Endothelial cell (in vitro differentiated cells): ENCODE measurements at regions not wholly inside any gene's neighbourhood (a gene's known extent, or its start where the extent isn't known, plus 50 kb on each side); places are given as distances from the start of the nearest gene placed in this dataset.

Experiments used
- DNase-seq: peaks from one replicate; pipeline ENCODE4 v3.0.0; 2021; ENCODE audit warnings: low spot score
- H3K27ac Mint-ChIP-seq: one replicate; pipeline ENCODE4 v1.8.0; 2021; ENCODE audit warnings: mixed read lengths, inconsistent platforms; ENCODE audit not compliant: unreplicated experiment
- H3K27me3 Mint-ChIP-seq: one replicate; pipeline ENCODE4 v1.8.0; 2021; ENCODE audit warnings: mild to moderate bottlenecking, moderate library complexity, mixed read lengths, inconsistent platforms; ENCODE audit not compliant: unreplicated experiment
- H3K36me3 Mint-ChIP-seq: one replicate; pipeline ENCODE4 v1.8.0; 2021; ENCODE audit warnings: mild to moderate bottlenecking, low read depth, mixed read lengths, inconsistent platforms; ENCODE audit not compliant: unreplicated experiment
- H3K4me1 Mint-ChIP-seq: one replicate; pipeline ENCODE4 v1.8.0; 2021; ENCODE audit warnings: mild to moderate bottlenecking, mixed read lengths, inconsistent platforms; ENCODE audit not compliant: unreplicated experiment
- H3K4me3 Mint-ChIP-seq: one replicate; pipeline ENCODE4 v1.8.0; 2021; ENCODE audit warnings: mild to moderate bottlenecking, mixed read lengths, inconsistent platforms; ENCODE audit not compliant: unreplicated experiment
- H3K9me3 Mint-ChIP-seq: one replicate; pipeline ENCODE4 v1.8.0; 2021; ENCODE audit warnings: mixed read lengths, inconsistent platforms; ENCODE audit not compliant: unreplicated experiment
- CTCF ChIP-seq: fragments of 200-600 bp; sonication (generic); IDR thresholded peaks from one replicate; pipeline ENCODE4 v1.5.0; 2021; ENCODE audit warnings: antibody characterized with exemption; ENCODE audit not compliant: unreplicated experiment

GRCh38 chr16:22623351-22623781 lies 112.7 kb downstream of the NPIPB5 start:
- H3K27me3 Mint-ChIP-seq, result no peaks in the 10 kb centered on the region
- no peak for TF ChIP-seq CTCF
- H3K36me3 Mint-ChIP-seq, result no peaks in the 10 kb centered on the region
- no peaks in the 10 kb centered on the region for H3K4me1 Mint-ChIP-seq
- no peak for DNase-seq
- no peaks in the 10 kb centered on the region for H3K9me3 Mint-ChIP-seq
- H3K4me3 Mint-ChIP-seq, result no peak overlapping the region
- H3K27ac Mint-ChIP-seq, result no peak overlapping the region

GRCh38 chr16:22624038-22624799 lies 113.5 kb downstream of the NPIPB5 start:
- Mint-ChIP-seq H3K4me1 (no peaks in the 10 kb centered on the region), H3K4me3 (no peak overlapping the region), H3K36me3 (no peaks in the 10 kb centered on the region), H3K27me3 (no peaks in the 10 kb centered on the region), H3K9me3 (no peaks in the 10 kb centered on the region), H3K27ac (no peak overlapping the region)
- no peak for TF ChIP-seq CTCF
- no peak for DNase-seq

DNA sequence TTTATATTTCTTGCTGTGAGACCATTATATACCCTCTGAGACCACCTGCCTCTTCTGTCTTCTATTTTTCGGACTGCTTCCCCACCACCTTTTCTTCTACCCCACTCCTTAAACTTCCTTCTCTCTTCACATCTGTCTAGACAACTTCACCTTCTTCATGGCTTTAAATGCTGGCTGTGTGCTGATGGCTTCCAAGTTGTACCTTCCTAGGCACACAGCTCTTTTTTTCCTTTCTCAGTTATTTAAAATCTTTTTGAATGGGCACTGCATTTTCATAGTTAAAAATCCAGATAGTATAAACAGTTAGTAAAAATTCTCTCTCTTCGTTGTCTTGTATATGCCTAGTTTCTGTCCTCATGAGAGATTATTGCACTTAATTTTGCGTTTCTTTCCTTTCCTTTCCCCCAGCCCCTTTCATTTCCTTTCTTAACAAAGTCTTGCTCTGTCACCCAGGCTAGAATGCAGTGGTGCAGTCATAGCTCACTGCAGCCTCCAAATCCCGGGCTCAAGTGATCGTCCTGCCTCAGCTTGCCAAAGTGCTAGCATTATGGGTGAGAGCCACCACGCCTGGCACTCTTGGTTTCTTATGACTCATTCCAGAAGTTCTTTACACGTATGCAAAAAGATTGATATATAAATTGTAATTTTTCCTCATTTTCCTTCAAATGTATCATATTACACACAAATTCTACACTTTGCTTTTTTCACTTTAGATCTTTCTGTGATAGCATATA lies 114.3 kb downstream of the NPIPB5 start:
- TF ChIP-seq CTCF, result no peak
- DNase-seq, result no peak
- Mint-ChIP-seq H3K27ac (no peak overlapping the region), H3K4me3 (no peak overlapping the region), H3K4me1 (no peaks in the 10 kb centered on the region), H3K9me3 (no peaks in the 10 kb centered on the region), H3K36me3 (no peaks in the 10 kb centered on the region), H3K27me3 (no peaks in the 10 kb centered on the region)

DNA sequence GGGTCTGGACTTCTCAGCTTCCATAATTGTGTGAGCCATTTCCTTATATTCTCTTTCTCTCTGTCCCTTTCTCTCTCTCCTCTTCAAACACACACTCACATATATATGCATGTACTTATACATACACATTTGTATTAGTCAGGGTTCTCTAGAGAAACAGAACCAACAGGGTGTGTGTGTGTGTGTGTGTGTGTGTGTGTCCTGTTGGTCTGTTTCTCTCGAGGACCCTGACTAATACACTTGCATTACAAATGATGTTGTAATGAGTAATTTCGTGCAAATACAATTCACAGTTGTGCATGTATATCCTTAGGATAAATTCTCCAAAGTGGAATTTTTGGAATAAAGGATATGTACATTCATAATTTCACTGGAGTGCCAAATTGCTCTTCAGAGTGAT lies 115.3 kb downstream of the NPIPB5 start:
- no peak overlapping the region for H3K27ac Mint-ChIP-seq
- H3K4me1 Mint-ChIP-seq, result no peaks in the 10 kb centered on the region
- H3K27me3 Mint-ChIP-seq, result no peaks in the 10 kb centered on the region
- no peaks in the 10 kb centered on the region for H3K9me3 Mint-ChIP-seq
- no peak for DNase-seq
- H3K36me3 Mint-ChIP-seq, result no peaks in the 10 kb centered on the region
- no peak overlapping the region for H3K4me3 Mint-ChIP-seq
- no peak for TF ChIP-seq CTCF

- no peak overlapping the region for H3K27ac Mint-ChIP-seq
- no peak for DNase-seq
- TF ChIP-seq CTCF, result no peak
- H3K4me1 Mint-ChIP-seq, result no peaks in the 10 kb centered on the region
- H3K4me3 Mint-ChIP-seq, result no peak overlapping the region
- no peaks in the 10 kb centered on the region for H3K27me3 Mint-ChIP-seq
- H3K36me3 Mint-ChIP-seq, result no peaks in the 10 kb centered on the region
- no peaks in the 10 kb centered on the region for H3K9me3 Mint-ChIP-seq
Measured at GRCh38 chr16:22627043-22627442, 116.4 kb downstream of the NPIPB5 start.
